ENCODE measurements at regions not wholly inside any gene's neighbourhood (a gene's known extent, or its start where the extent isn't known, plus 50 kb on each side); places are given as distances from the start of the nearest gene placed in this dataset.
"Not testable (repeated sequence)": the region's sequence is repeated elsewhere in the genome, so short reads cannot be mapped to it uniquely, and the experiment has no call there.

DNA sequence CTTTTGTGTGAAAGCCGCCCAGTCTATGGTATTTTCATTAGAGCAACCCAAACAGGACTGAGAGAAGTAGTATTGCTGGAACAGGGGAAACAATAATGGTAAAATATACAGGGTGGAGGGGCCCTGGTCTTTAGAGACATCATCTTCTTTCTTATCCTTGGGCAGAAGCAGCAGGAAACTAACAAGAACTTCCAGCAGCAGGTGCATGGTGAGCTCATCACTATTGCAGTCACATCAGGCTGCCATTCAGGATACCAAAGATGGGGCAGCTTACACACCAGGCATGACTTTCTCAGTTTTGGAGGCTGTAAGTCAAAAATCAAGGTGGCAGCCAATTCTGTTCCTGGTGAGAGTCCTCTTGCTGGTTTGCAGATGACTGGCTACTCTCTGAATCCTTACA lies 478.3 kb upstream of the RUNX1 start:
- no peak for DNase-seq (ENCODE audit: low read depth)

DNA sequence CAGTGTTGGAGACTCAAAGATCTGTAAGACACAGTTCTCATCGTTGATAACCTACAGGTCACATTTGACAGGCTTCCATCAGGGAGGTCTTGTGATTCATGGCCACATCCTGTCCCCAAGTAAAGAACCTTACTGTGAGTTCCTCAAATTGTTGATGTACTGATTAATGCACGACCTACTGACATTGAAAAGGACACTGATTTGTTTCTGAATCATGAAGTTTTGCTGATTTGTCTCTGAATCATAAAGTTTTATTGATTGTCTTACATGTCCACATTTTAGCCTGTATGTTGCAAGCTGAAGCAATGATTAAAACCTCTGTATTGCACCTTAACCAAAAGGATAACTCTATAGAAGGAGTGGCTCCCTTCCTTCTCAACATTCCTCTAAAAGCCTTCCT lies 476.3 kb upstream of the RUNX1 start:
- peak; percentile 59 for DNase-seq (ENCODE audit: low read depth)

DNA sequence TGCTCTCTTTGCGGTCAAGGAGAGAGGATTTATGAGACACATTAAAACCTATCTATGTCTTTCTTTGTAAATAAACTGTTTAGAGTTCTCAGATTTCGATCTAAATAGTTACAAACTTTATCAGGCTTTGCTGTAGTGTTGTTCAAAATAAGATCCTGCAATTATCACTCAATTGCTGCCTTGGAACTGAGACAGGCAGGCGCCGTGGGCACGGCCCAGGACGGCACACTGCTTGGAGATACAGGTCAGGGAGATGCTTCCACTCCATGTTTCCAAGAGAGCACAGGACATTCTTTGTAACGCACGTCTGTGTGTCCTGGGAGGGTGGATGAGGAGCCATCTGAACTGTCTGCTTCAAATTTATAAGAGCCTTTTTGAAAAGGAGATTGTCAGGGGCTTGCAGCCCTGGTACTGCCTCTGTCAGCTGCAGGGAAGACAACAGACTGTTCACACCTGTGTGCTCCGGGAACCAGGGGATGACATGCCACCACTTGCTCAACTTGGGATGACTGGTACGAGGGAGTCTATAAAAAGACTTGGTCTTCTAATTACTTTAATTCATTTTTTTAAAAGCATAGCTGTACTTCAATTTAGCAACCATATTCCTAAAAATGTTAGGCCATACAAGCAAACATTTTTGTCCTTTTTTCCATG lies 472.9 kb upstream of the RUNX1 start:
- DNase-seq (ENCODE audit: low read depth): no peak

DNA sequence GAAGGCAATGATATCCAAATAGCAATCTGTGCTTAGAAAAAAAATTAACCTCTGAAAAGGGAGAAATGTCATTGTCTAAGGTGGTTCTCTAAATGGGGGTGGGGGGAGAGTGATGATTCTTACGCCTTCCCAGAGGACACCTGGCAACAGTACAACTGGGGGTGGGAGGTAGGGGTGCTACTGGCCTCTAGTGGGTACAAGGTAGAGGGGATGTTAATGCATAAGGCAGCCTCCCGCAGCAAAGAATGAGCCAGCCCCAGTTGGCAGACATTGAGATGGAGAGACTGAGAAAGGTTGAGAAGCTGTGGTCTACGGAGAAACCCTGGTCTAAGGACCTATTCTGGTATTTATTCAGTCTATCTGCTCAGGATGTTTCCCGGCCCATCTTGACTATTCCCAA lies 472.2 kb upstream of the RUNX1 start:
- no peak for DNase-seq (ENCODE audit: low read depth)

DNA sequence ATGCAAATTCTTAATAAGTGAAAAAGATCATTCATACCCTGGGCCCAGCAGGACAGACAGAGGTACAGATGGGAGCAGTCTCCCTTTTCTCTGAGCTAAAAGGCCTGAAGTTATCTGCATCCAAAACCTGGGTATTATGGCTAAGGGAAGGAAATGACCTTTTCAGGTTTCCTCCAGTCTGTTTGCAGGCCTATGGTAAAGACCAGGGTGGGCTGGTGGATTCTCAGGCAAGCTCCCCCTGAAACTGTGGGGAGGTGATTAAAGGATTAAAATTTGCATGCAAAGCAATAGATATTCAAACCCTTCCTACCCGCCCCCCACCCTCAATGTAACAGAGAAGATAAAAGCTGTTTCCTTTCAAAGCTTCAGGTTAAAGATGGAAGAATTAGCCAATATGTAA lies 471.8 kb upstream of the RUNX1 start:
- DNase-seq (ENCODE audit: low read depth): no peak

DNA sequence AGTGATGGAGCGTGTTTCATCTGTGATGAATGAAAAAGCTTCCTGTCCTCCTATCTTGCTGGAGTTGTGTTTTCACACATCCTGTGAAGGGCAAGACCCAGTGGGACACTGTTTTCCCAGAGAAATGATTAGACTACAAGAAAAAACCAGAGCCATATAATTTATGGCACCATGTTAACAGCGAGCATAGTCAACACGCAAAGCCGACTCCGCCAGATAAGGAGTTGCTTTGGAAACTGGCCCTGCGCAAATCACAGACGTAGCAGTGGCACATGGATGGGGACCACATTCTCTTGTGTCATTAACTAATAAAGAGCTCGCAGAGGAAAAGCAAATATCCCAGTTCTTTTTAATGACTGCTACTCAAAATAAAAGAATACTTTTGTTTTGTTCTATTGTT lies 471.2 kb upstream of the RUNX1 start:
- no peak for DNase-seq (ENCODE audit: low read depth)

DNA sequence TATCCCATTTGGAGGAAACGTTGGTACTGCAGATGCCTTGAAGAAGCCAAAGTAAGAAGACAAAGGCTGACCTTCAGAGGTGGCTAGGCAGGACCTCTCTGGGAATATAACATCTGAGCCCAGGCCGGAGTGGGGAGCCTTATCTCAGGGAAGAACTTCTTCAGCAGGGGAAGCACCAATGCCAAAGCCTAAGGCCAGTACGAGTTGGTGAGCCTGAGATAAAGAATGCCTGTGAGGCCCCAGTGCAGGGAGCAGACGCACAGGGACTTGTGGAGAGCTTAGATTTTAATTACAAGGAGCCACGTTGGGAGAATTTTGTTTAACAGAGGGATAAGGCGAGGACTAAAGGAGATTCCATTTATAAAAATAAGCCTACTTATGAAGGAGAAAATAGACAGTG lies 468.8 kb upstream of the RUNX1 start:
- DNase-seq (ENCODE audit: low read depth): no peak

DNA sequence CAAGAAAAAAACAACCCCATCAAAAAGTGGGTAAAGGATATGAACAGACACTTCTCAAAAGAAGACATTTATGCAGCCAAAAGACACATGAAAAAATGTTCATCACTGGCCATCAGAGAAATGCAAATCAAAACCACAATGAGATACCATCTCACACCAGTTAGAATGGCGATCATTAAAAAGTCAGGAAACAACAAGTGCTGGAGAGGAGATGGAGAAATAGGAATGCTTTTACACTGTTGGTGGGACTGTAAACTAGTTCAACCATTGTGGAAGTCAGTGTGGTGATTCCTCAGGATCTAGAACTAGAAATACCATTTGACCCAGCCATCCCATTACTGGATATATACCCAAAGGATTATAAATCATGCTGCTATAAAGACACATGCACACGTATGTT lies 467.2 kb upstream of the RUNX1 start:
- DNase-seq (ENCODE audit: low read depth): not testable (repeated sequence)

DNA sequence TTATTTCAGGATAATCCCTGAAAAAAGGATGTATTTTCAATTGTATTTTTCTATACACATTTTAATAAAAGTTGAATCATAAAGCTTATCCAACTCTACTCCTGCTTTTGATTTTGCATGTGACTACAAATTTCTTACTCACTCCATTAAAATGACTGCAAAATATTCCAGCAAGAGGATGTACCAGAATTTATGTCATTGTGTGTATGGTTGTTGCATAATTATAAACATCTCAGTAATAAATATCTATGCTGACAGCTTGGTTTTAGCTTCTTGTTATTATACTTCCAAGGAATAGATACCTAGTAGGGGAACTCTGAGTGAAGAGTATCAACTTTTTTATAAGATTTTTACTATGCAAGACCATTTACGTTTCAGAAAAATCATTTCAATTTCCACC lies 463.2 kb upstream of the RUNX1 start:
- DNase-seq (ENCODE audit: low read depth): no peak

DNA sequence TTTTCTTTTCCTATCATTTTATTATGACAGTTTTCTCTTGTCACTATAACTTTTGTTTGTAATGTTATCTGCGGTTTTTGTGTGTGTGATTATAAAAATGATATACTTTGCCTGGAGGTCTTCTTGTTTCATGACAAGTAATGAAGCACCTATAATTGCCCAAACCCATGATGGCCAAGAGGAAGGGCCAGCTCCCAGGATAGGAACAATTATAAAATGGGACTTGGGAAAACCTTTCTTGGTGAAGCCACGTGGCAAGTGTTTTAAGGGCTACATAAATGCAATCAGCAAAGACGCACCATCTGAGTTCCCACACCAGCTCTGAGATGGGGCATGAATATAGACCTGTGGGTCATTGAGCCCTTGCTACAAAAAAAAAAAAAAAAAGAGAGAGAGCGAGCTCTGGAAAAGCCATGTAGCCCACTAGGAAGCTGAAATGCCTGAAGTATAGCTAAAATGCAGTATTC lies 462.6 kb upstream of the RUNX1 start:
- DNase-seq (ENCODE audit: low read depth): no peak

DNA sequence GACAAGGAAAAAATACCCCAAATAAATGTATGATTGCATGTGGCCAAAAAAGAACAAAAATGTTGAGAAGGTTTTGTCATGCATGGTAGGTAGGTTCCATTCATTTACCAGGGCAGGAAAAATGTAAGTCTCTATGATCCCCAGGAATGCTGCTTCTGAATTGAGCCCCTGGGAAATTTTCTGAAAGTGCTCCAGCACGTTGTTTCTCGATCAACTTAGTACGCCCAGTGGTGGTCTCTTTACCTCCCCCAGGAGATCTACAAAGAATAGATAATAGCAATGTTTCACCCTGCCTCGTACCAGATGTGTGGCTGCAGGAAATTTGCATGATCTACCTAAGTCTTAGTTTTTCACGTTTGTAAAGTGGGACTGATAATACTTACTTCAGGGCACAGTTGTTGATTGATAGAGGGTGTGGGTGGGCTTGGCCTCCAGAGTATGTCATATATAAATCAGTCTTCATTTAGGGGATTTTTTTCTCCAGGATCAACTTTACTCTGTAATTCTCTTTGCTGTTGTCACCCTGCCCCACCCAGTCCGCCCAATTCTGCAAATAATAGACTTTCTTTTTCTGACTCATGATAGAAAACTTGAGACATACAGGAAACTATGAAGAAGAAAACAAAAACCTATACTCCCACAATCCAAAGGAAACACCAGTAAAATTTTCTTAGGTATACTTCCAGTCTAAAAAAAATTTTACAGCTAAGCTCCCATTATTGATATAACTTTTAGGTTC lies 462.0 kb upstream of the RUNX1 start:
- no peak for DNase-seq (ENCODE audit: low read depth)

DNA sequence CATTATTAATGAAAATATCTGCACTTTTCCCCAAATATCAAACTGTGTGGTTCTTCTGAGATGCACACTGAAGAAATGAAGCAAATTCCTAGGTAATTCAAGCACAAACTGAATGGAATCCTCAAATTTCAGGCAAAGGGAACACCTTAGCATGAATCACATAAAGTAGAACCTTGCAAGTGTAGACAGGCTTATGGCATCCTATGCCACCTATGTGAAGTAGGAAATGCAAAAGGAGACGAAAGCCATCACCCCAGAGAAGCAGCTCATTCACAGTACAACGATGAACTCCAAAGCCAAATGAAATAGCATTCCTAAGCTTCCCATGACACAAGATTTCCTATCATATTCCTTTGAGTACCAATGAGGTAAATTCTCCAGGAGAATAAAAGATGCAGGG lies 461.2 kb upstream of the RUNX1 start:
- no peak for DNase-seq (ENCODE audit: low read depth)

DNA sequence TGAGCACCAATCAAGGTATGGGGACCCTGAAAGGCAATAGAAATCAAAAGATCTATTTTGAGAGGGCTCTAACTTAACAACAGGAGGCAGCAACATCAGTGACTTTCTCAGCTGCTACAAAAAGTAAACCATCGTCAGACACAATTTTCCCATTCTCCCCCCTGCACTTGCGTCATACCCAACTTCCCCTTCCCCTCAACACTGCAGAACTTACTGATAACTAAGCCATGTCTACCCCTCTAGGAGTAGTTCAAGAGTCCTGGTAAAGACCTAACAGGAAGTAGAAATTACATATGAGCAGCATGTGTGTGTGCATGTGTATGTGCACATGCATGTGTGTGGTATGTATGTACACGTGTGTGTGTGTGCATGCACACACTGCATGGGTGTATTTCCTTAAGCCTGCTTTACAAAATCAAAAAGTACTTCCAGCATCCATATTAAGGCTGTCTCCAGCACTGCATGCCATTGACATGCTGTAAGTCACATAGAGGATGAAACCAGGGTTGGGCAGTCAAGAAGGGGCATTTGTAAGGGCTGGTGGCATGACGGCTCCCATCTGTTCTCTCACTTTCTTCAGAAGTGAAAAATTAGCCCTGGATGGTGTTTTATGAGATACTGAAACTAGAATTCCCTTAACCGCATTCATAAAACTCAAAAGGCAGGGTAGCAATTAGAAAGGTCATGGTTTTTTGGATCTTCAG lies 460.1 kb upstream of the RUNX1 start:
- no peak for DNase-seq (ENCODE audit: low read depth)

DNA sequence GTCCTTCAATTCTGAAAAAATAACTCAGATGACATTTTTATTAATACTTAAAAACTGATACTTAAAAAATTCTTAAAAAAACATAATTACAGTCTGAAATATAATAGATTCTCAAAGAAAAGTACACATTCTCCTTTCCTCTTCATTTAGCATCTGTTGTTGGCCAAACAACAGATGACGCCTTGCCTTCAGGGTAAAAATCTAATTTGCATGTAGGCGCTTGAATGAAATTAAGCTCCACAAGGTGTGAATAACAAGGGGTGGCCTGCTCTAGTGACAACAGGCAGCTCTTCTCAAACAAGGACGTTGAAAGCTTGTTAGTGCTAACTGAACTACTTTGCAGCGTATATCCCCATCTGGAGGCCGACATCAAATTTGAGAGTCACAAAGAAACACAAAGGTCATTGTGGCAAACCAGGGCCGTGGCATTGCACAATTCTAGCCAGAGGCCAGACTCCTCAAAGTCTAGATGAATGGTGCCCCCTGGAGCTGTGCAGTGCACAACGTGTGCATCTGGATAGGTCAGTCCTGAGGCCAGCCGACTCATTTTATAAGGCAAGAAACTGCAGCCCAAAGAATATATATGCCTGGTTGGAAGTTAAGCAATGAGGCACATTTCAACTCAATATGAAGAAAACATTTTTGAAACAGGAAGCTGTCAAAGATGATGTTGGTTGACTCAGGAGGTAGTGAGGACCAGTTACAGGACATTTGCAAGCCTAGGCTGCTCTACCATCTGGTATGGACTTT lies 459.2 kb upstream of the RUNX1 start:
- DNase-seq (ENCODE audit: low read depth): peak; percentile 65

DNA sequence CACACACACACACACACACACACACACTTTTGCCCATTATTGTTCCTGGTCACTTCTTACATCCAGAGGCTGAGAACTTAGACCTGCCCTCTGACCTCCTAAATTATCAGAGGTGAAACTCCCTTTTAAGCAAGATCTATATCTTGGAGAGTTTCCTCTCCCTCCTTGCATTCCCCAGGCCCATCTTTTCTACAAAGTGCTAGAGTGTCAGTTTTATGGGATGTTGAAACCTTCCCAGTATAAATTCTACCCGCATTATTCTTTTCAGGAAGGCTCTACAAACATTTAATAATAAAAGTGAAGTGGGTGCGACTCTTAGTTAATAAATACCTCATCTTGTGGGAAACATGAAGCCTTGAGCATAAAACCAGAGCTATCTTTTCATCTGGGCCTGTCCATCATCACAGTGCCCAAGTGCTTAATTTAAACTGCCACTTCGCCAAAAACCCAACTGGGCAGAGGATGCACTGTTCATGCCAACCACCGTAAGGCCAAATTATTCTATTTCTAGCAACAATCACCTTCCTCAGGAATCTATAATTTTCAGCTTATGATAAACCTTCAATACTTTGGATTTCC lies 458.2 kb upstream of the RUNX1 start:
- no peak for DNase-seq (ENCODE audit: low read depth)

DNA sequence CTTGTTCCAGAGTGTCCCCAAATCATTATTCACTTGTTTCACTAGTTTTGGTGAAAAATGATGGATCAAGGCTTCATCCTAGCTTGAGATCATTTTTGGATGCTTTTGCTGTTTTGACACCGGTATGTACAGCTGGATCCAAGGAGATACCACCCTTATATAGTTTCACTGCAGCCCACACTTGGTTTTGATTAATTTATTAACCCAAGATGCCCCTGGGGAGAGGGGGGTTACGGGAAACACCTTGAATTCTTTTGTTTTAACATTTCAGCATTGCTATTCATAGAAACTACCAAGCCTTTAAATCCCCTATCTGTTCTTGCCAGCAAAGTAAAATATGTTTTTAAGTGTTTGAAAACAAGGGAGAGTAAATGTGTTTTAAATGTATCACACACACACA lies 457.7 kb upstream of the RUNX1 start:
- DNase-seq (ENCODE audit: low read depth): no peak

DNA sequence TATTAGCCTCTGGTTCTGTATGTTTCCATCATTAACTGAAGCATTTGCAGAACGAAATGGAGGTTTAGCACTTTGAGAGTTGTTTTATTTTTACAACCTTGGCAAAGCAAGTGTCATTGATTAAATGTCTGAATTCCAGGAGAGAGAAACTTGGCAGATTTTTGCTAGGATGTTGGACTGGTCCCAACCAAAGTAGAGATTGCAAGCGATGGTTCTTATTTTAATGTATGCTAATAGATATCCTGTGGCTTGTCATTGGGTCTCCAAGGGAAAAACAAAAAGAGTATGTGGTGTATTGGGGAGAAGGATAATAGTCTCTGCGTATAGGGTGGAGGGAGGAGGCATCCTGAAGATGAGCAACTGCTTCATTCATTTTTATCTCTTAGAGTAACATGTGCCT lies 457.2 kb upstream of the RUNX1 start:
- no peak for DNase-seq (ENCODE audit: low read depth)

DNA sequence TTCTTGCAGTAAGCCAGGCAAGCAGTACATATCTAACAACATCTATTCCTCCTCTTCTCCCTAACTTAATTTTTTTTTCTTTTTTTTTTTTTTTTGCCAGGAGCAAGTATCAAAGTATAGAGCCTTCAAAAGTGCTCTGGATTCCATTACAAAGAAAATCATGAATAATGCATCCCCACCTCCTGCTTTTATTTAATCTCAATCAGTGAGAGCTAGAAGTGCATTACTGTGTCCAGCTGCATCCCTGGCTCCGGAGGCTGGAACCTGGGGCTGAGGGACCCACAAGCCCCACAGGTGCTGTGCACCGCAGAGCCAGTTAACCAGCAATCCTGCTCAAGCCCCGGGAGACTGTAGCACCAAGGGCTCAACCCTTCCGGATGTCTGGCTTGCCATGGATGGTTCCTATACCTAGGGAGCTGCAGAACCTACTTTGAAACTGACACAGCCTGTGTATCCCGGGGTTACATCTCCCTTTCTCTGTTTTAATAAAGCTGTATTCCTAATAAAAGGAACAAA lies 455.9 kb upstream of the RUNX1 start:
- DNase-seq (ENCODE audit: low read depth): no peak

DNA sequence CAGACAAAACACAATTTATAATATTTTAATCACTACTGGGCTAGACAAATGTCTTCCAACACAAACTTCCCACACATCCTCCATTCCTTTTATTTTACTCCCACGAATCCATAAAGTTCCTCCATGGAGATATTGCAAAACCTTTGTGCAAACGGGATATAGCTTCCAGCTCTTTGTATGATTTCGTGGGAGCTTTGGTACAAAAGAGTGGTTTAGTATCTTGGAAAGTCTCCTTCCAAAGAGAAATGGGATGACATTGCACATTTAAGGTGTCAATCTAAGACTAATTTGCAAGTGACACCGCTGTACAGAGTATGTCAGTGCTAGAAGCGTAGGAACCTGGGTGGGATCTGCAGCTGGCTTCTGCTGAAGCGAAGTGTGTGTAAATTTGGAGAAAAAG lies 455.2 kb upstream of the RUNX1 start:
- no peak for DNase-seq (ENCODE audit: low read depth)

DNA sequence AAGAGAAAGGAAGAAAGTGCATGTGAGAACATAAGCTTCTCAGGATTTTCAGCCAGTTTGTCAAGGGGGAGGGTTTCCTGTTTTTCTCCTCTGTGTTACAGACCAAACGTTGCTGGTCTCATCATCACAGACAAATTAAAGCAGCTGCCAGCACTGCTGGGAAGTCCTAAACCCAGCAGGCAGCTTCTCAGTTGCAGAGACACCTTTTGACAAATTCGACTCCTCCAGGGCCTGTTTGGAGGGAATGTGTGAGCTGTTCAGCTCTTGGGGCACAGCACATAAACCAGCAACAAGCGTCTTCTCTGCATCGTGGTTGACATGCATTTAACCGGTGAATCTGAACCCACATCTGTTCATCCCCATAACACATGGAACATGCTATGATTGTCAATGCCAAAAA lies 454.6 kb upstream of the RUNX1 start:
- DNase-seq (ENCODE audit: low read depth): no peak

DNA sequence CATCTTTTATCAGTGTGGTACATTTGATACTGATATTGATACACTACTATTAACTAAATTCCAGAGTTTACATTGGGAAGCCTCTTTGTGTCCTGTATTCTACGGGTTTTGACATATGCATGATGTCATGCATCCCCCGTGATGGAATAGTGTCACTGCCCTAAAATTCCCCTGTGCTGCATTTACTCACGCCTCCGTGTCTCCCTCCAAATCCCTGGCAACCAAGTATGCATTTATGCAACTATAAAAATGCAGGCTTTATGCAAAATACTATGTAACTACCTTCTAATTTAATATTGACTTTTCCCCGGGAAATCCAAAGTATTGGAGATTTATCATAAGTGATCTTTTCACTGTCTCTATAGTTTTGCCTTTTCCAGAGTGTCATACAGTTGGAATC lies 453.7 kb upstream of the RUNX1 start:
- no peak for DNase-seq (ENCODE audit: low read depth)

DNA sequence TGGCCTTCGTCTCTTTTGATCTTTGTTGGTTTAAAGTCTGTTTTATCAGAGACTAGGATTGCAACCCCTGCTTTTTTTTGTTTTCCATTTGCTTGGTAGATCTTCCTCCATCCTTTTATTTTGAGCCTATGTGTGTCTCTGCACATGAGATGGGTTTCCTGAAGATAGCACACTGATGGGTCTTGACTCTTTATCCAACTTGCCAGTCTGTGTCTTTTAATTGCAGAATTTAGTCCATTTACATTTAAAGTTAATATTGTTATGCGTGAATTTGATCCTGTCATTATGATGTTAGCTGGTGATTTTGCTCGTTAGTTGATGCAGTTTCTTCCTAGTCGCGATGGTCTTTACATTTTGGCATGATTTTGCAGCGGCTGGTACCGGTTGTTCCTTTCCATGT lies 448.4 kb upstream of the RUNX1 start:
- DNase-seq (ENCODE audit: low read depth): not testable (repeated sequence)
